OCI-LY1 (cell line): ENCODE measurements at regions not wholly inside any gene's neighbourhood (a gene's known extent, or its start where the extent isn't known, plus 50 kb on each side); places are given as distances from the start of the nearest gene placed in this dataset.

Source experiments
- H2AFZ ChIP-seq: fragments of 200-600 bp; sonication (generic), shearing (Covaris generic); 2 replicates; pipeline ENCODE4 v1.6.0; 2014; ENCODE audit warnings: antibody characterized with exemption, mild to moderate bottlenecking, low read length
- H3F3A ChIP-seq: fragments of 200-600 bp; sonication (generic), shearing (Covaris generic); 2 replicates; pipeline ENCODE4 v1.6.0; 2014; ENCODE audit warnings: mild to moderate bottlenecking, antibody characterized with exemption, low read length, moderate library complexity; ENCODE audit not compliant: insufficient read depth
- H3K27ac ChIP-seq: fragments of 200-600 bp; sonication (generic); 2 replicates; pipeline ENCODE4 v1.5.1; 2014; ENCODE audit warnings: low read length, mixed run types, mild to moderate bottlenecking, low read depth; ENCODE audit not compliant: poor library complexity, severe bottlenecking
- H3K27me3 ChIP-seq: fragments of 200-600 bp; sonication (generic); 2 replicates; pipeline ENCODE4 v1.6.0; 2014; ENCODE audit warnings: antibody characterized with exemption, mild to moderate bottlenecking, low read length, moderate library complexity; ENCODE audit not compliant: insufficient read depth
- H3K36me3 ChIP-seq: fragments of 200-600 bp; sonication (generic); 2 replicates; pipeline ENCODE4 v1.6.1; 2014; ENCODE audit warnings: mild to moderate bottlenecking, antibody characterized with exemption, low read length, moderate library complexity, mixed read lengths; ENCODE audit not compliant: insufficient read depth
- H3K4me1 ChIP-seq: fragments of 200-600 bp; sonication (generic); 2 replicates; pipeline ENCODE4 v1.5.1; 2014; ENCODE audit warnings: mild to moderate bottlenecking, low read length, moderate library complexity; ENCODE audit not compliant: insufficient read depth, severe bottlenecking
- H3K4me2 ChIP-seq: fragments of 200-600 bp; sonication (generic), shearing (Covaris generic); 2 replicates; pipeline ENCODE4 v1.6.1; 2014; ENCODE audit warnings: low read length
- H3K4me3 ChIP-seq: fragments of 200-600 bp; sonication (generic); 2 replicates; pipeline ENCODE4 v1.5.1; 2014; ENCODE audit warnings: low read length, low read depth, mild to moderate bottlenecking, mixed read lengths; ENCODE audit not compliant: poor library complexity, severe bottlenecking
- H3K79me2 ChIP-seq: fragments of 200-600 bp; shearing (Covaris generic); 2 replicates; pipeline ENCODE4 v1.6.1; 2016; ENCODE audit warnings: mixed run types, low read length, mixed read lengths; ENCODE audit not compliant: insufficient read depth
- H3K9ac ChIP-seq: fragments of 200-600 bp; sonication (generic), shearing (Covaris generic); 2 replicates; pipeline ENCODE4 v1.6.1; 2014; ENCODE audit warnings: mild to moderate bottlenecking, low read length, mixed read lengths
- H3K9me2 ChIP-seq: fragments of 200-600 bp; sonication (generic), shearing (Covaris generic); 2 replicates; pipeline ENCODE4 v1.6.1; 2014; ENCODE audit warnings: low read depth, mild to moderate bottlenecking, low read length, mixed read lengths
- H3K9me3 ChIP-seq: fragments of 200-600 bp; shearing (Covaris generic); 2 replicates; pipeline ENCODE4 v1.6.1; 2014; ENCODE audit warnings: low read length, mixed read lengths
- H4K20me1 ChIP-seq: fragments of 200-600 bp; sonication (generic), shearing (Covaris generic); 2 replicates; pipeline ENCODE4 v1.6.0; 2016; ENCODE audit warnings: mild to moderate bottlenecking, low read length; ENCODE audit not compliant: insufficient read depth
- CTCF ChIP-seq: fragments of 200-600 bp; sonication (generic), shearing (Covaris generic); IDR thresholded peaks from 2 replicates; pipeline ENCODE4 v1.5.1; 2017; ENCODE audit warnings: mild to moderate bottlenecking, antibody characterized with exemption, low read length, moderate library complexity, mixed read lengths
- EZH2 ChIP-seq: fragments of 200-600 bp; sonication (generic), shearing (Covaris generic); IDR thresholded peaks from 2 replicates; pipeline ENCODE4 v1.8.0; 2017; ENCODE audit warnings: borderline replicate concordance, mixed run types, mild to moderate bottlenecking, antibody characterized with exemption, low read length, moderate library complexity, mixed read lengths

GRCh38 chr2:186307871-186308270 is 178.2 kb upstream of the ZC3H15 start:
- Histone ChIP-seq H3K27ac (no peak overlapping the region), H3K4me3 (no peak overlapping the region), H3K9me3 (no peaks in the 10 kb centered on the region), H3K9ac (no peak overlapping the region), H3K36me3 (no peaks in the 10 kb centered on the region), H3K4me2 (no peak overlapping the region), H3K79me2 (no peaks in the 10 kb centered on the region), H3K9me2 (no peaks in the 10 kb centered on the region), H4K20me1 (no peaks in the 10 kb centered on the region), H2AFZ (no peak overlapping the region), H3F3A (no peaks in the 10 kb centered on the region), H3K27me3 (no peaks in the 10 kb centered on the region), H3K4me1 (no peaks in the 10 kb centered on the region)
- TF ChIP-seq CTCF = no peak
- no peak for TF ChIP-seq EZH2

GRCh38 chr2:186308347-186308746 is 177.7 kb upstream of the ZC3H15 start:
- Histone ChIP-seq H3K4me1 (no peaks in the 10 kb centered on the region), H3K36me3 (no peaks in the 10 kb centered on the region), H3K4me3 (no peak overlapping the region), H3K9me3 (no peaks in the 10 kb centered on the region), H2AFZ (no peak overlapping the region), H3K27me3 (no peaks in the 10 kb centered on the region), H3F3A (no peaks in the 10 kb centered on the region), H3K27ac (no peak overlapping the region), H3K9me2 (no peaks in the 10 kb centered on the region), H3K4me2 (no peak overlapping the region), H3K9ac (no peak overlapping the region), H3K79me2 (no peaks in the 10 kb centered on the region), H4K20me1 (no peaks in the 10 kb centered on the region)
- TF ChIP-seq CTCF (no peak), EZH2 (no peak)

- Histone ChIP-seq H2AFZ (no peak overlapping the region), H3K9me2 (no peaks in the 10 kb centered on the region), H3K27ac (no peak overlapping the region), H4K20me1 (no peaks in the 10 kb centered on the region), H3K79me2 (no peaks in the 10 kb centered on the region), H3K9ac (no peak overlapping the region), H3K4me2 (no peak overlapping the region), H3F3A (no peaks in the 10 kb centered on the region), H3K4me1 (no peaks in the 10 kb centered on the region), H3K9me3 (no peaks in the 10 kb centered on the region), H3K36me3 (no peaks in the 10 kb centered on the region), H3K27me3 (no peaks in the 10 kb centered on the region), H3K4me3 (no peak overlapping the region)
- TF ChIP-seq CTCF = no peak
- TF ChIP-seq EZH2 = no peak
Observed at GRCh38 chr2:186309901-186310300, 176.2 kb upstream of the ZC3H15 start.
